ENCODE measurements at regions not wholly inside any gene's neighbourhood (a gene's known extent, or its start where the extent isn't known, plus 50 kb on each side); places are given as distances from the start of the nearest gene placed in this dataset.

DNA sequence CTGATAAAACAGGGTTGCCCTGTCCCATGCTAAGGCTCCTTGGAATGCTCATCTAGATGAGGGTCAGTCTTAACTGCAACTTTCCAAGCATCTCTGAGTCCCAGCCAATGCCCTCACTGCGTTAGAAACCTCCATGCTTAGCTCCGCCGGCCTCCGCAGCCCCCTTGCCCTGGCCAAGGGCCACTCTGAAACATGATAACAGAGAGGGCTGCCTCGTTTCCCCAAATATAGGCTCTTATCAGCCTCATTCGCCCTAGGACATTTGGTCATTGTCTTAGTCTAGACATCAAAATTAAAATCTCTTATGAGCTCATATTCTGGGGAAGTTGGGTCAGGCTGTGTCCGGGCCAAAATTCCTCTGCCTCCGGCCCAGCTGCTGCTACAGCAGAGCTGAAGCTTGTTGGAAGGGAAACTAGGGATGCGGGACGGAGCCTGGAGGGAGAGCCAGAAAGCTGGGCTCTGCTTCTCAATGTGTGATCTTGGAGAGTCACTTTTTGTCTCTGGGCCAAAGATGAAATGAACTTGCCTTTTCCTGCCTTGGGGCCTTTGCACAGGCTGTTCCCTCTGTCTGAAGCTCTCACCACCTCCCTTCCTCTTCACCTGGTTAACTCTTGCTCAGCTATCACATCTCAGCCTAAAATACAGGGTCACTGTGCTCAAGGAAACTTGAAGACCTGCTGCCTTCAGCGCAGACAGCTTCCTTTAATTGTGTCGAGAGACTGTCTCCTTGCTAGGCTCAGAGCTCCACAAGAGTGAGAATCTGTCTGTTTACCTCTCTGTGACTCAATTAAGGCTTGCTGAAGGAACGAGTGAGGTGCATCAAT lies 191.3 kb downstream of the RGS3 start:
- TF ChIP-seq, protein P1, sequence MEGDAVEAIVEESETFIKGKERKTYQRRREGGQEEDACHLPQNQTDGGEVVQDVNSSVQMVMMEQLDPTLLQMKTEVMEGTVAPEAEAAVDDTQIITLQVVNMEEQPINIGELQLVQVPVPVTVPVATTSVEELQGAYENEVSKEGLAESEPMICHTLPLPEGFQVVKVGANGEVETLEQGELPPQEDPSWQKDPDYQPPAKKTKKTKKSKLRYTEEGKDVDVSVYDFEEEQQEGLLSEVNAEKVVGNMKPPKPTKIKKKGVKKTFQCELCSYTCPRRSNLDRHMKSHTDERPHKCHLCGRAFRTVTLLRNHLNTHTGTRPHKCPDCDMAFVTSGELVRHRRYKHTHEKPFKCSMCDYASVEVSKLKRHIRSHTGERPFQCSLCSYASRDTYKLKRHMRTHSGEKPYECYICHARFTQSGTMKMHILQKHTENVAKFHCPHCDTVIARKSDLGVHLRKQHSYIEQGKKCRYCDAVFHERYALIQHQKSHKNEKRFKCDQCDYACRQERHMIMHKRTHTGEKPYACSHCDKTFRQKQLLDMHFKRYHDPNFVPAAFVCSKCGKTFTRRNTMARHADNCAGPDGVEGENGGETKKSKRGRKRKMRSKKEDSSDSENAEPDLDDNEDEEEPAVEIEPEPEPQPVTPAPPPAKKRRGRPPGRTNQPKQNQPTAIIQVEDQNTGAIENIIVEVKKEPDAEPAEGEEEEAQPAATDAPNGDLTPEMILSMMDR (conservative IDR thresholded peaks at IDR 0.05; ENCODE audit: low read length): no peak
- TF ChIP-seq EZH2phosphoT487 (IDR thresholded peaks at IDR 0.05; ENCODE audit: borderline replicate concordance): no peak
